ENCODE measurements at regions not wholly inside any gene's neighbourhood (a gene's known extent, or its start where the extent isn't known, plus 50 kb on each side); places are given as distances from the start of the nearest gene placed in this dataset.

DNA sequence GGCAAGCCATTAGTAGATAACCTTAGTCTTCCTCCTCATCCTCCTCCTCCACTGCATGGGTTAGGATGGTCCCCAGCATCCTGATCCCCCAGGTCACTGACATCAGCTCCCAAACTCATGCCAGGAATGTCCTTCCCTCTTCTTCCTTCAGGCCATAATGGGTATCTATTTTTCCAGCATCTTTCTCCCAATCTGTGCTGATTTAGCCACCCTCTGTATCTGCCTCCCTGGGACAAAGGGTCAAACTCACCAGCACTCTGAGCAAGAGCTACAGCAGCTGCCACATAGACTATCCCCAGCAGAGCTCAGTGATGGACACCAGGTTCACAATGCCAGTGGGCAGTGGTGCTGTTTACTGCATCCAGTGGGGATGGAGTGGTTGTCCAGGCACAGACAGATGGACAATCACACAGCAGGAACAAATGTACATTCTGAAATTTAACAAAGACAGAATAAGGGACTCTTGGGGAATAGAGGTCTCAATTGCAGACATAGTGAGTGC is 115.2 kb upstream of the TOP3B start:
- Histone ChIP-seq H2BK5ac (ENCODE audit: low read depth, low read length, poor library complexity) (no peak overlapping the region), H3K14ac (ENCODE audit: low read length) (no peak overlapping the region), H2AK5ac (ENCODE audit: low read length) (no peak overlapping the region), H3K23ac (ENCODE audit: low read length) (no peak overlapping the region), H2BK12ac (ENCODE audit: low read length) (no peak overlapping the region), H3K18ac (ENCODE audit: low read length) (no peak overlapping the region), H3K79me2 (ENCODE audit: control insufficient read depth, insufficient read depth, low read length, poor library complexity) (no peaks in the 10 kb centered on the region), H3K27ac (ENCODE audit: low read depth, low read length) (no peak overlapping the region), H4K91ac (ENCODE audit: low read depth, low read length) (no peak overlapping the region), H4K12ac (ENCODE audit: low read depth, low read length) (no peak overlapping the region), H3K79me1 (ENCODE audit: low read length) (no peaks in the 10 kb centered on the region), H3K36me3 (ENCODE audit: control insufficient read depth in 1 of 2, insufficient read depth in 2 of 2, low read length in 2 of 2) (no peaks in the 10 kb centered on the region), H2BK120ac (ENCODE audit: insufficient read depth, low read length, poor library complexity) (no peak overlapping the region), H3K4me1 (ENCODE audit: control insufficient read depth in 1 of 2, insufficient read depth in 2 of 2, low read length in 2 of 2) (no peaks in the 10 kb centered on the region), H3K9me3 (ENCODE audit: insufficient read depth, low read depth, low read length) (peaks cover 4% of the 10 kb centered on the region), H3K4ac (ENCODE audit: low read depth, low read length) (no peak overlapping the region), H3K27me3 (ENCODE audit: insufficient read depth, low read length) (peaks cover 4% of the 10 kb centered on the region), H3K4me3 (ENCODE audit: low read depth, low read length) (no peak overlapping the region), H3K9ac (ENCODE audit: low read length) (no peak overlapping the region), H2AFZ (ENCODE audit: insufficient read depth, low read length, poor library complexity) (no peak overlapping the region), H4K8ac (ENCODE audit: low read depth, low read length) (no peak overlapping the region), H3K4me2 (ENCODE audit: low read length) (no peak overlapping the region)
- DNase-seq = no peak

DNA sequence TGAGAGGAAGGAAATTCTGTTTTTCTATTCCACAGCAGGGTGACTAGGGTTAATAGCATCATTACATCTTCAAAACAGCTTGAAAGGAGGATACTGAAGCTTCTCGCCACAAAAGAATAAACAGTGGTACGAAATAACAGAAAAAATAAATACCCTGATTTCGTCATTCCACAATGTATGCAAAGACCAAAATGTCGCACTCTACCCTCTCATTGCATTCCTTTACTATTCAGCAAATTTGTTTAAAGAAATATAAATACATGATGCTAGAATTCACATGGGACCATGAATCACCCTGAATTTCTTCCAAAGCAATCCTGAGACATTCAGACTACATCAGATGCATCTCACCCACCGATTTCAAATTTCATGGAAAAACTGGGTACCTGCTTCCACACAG is 112.3 kb upstream of the TOP3B start:
- H2AK5ac ChIP-seq (ENCODE audit: low read length) = no peak overlapping the region
- no peak overlapping the region for H4K12ac ChIP-seq (ENCODE audit: low read depth, low read length)
- H2BK5ac ChIP-seq (ENCODE audit: low read depth, low read length, poor library complexity) = no peak overlapping the region
- H3K27ac ChIP-seq (ENCODE audit: low read depth, low read length) = no peak overlapping the region
- H3K79me1 ChIP-seq (ENCODE audit: low read length) = no peaks in the 10 kb centered on the region
- peaks cover 4% of the 10 kb centered on the region for H3K27me3 ChIP-seq (ENCODE audit: insufficient read depth, low read length)
- no peak for DNase-seq
- H3K18ac ChIP-seq (ENCODE audit: low read length) = no peak overlapping the region
- no peaks in the 10 kb centered on the region for H3K36me3 ChIP-seq (ENCODE audit: control insufficient read depth in 1 of 2, insufficient read depth in 2 of 2, low read length in 2 of 2)
- no peak overlapping the region for H3K9ac ChIP-seq (ENCODE audit: low read length)
- H3K14ac ChIP-seq (ENCODE audit: low read length) = no peak overlapping the region
- H2AFZ ChIP-seq (ENCODE audit: insufficient read depth, low read length, poor library complexity) = no peak overlapping the region
- peaks cover 4% of the 10 kb centered on the region for H3K9me3 ChIP-seq (ENCODE audit: insufficient read depth, low read depth, low read length)
- H2BK120ac ChIP-seq (ENCODE audit: insufficient read depth, low read length, poor library complexity) = no peak overlapping the region
- no peak overlapping the region for H3K4ac ChIP-seq (ENCODE audit: low read depth, low read length)
- no CpG with 5 or more reads among the region's 5 CpGs for WGBS (ENCODE audit: extremely low coverage, insufficient coverage, insufficient read length)
- H4K91ac ChIP-seq (ENCODE audit: low read depth, low read length) = no peak overlapping the region
- H3K79me2 ChIP-seq (ENCODE audit: control insufficient read depth, insufficient read depth, low read length, poor library complexity) = no peaks in the 10 kb centered on the region
- H4K8ac ChIP-seq (ENCODE audit: low read depth, low read length) = no peak overlapping the region
- H3K4me2 ChIP-seq (ENCODE audit: low read length) = no peak overlapping the region
- H3K4me1 ChIP-seq (ENCODE audit: control insufficient read depth in 1 of 2, insufficient read depth in 2 of 2, low read length in 2 of 2) = no peaks in the 10 kb centered on the region
- no peak overlapping the region for H2BK12ac ChIP-seq (ENCODE audit: low read length)
- no peak overlapping the region for H3K4me3 ChIP-seq (ENCODE audit: low read depth, low read length)
- no peak overlapping the region for H3K23ac ChIP-seq (ENCODE audit: low read length)

DNA sequence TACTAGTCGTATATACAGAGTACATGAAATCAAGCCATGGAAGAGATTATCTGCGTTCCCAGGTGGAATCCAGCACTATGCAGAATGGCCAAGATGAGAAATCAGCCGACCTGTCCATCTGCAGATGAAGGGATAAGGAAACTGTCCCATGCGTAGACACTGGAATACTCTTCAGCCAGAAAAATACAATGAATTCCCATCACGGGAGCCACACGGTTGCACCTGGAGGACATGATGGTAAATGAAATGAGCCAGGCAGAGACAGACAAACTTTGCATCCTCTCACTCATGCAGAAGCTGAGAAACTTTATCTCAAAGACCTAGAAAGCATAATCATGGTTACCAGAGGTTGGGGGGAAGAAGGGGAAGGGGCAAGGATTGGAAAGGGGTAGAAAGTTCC is 111.9 kb upstream of the TOP3B start:
- H3K23ac ChIP-seq (ENCODE audit: low read length) = no peak overlapping the region

DNA sequence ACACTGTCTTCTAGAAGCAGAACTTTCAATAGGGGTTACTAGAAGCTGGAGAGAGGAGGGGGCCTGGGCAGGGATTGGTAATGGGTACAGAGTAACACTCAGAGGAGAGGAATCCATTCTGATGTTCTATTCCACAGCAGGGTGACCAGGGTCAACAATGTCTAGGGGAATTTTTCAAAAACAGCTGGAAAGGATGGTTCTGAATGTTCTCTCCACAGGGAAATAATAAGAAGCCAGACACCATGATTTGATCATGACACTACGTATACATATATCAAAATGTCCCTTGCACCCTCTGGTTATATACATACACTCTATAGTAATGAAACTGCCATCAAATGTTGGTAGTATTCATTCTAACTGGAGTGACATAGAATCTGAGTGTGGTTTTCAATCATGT is 111.2 kb upstream of the TOP3B start:
- Histone ChIP-seq H4K8ac (ENCODE audit: low read depth, low read length) (no peak overlapping the region), H2AFZ (ENCODE audit: insufficient read depth, low read length, poor library complexity) (no peak overlapping the region), H2BK12ac (ENCODE audit: low read length) (no peak overlapping the region), H3K27me3 (ENCODE audit: insufficient read depth, low read length) (peaks cover 4% of the 10 kb centered on the region), H3K4me1 (ENCODE audit: control insufficient read depth in 1 of 2, insufficient read depth in 2 of 2, low read length in 2 of 2) (no peaks in the 10 kb centered on the region), H3K79me2 (ENCODE audit: control insufficient read depth, insufficient read depth, low read length, poor library complexity) (no peaks in the 10 kb centered on the region), H4K12ac (ENCODE audit: low read depth, low read length) (no peak overlapping the region), H2BK5ac (ENCODE audit: low read depth, low read length, poor library complexity) (no peak overlapping the region), H3K4me2 (ENCODE audit: low read length) (no peak overlapping the region), H4K91ac (ENCODE audit: low read depth, low read length) (no peak overlapping the region), H3K4me3 (ENCODE audit: low read depth, low read length) (no peak overlapping the region), H3K18ac (ENCODE audit: low read length) (no peak overlapping the region), H2BK120ac (ENCODE audit: insufficient read depth, low read length, poor library complexity) (no peak overlapping the region), H3K27ac (ENCODE audit: low read depth, low read length) (no peak overlapping the region), H3K79me1 (ENCODE audit: low read length) (no peaks in the 10 kb centered on the region), H3K9ac (ENCODE audit: low read length) (no peak overlapping the region), H2AK5ac (ENCODE audit: low read length) (no peak overlapping the region), H3K9me3 (ENCODE audit: insufficient read depth, low read depth, low read length) (peaks cover 2% of the 10 kb centered on the region), H3K14ac (ENCODE audit: low read length) (no peak overlapping the region), H3K23ac (ENCODE audit: low read length) (no peak overlapping the region), H3K4ac (ENCODE audit: low read depth, low read length) (no peak overlapping the region), H3K36me3 (ENCODE audit: control insufficient read depth in 1 of 2, insufficient read depth in 2 of 2, low read length in 2 of 2) (no peaks in the 10 kb centered on the region)
- WGBS (ENCODE audit: extremely low coverage, insufficient coverage, insufficient read length) = no CpG with 5 or more reads among the region's 1 CpG
- DNase-seq = no peak

More for the DNA sequence above, 111.9 kb upstream of the TOP3B start:
- H4K8ac ChIP-seq (ENCODE audit: low read depth, low read length) = no peak overlapping the region
- H2BK5ac ChIP-seq (ENCODE audit: low read depth, low read length, poor library complexity) = no peak overlapping the region
- no peaks in the 10 kb centered on the region for H3K79me1 ChIP-seq (ENCODE audit: low read length)
- no peak overlapping the region for H3K14ac ChIP-seq (ENCODE audit: low read length)
- H3K18ac ChIP-seq (ENCODE audit: low read length) = no peak overlapping the region
- no peak overlapping the region for H4K12ac ChIP-seq (ENCODE audit: low read depth, low read length)
- no peak overlapping the region for H3K4ac ChIP-seq (ENCODE audit: low read depth, low read length)
- WGBS (ENCODE audit: extremely low coverage, insufficient coverage, insufficient read length) = no CpG with 5 or more reads among the region's 6 CpGs
- H3K4me2 ChIP-seq (ENCODE audit: low read length) = no peak overlapping the region
- no peak overlapping the region for H4K91ac ChIP-seq (ENCODE audit: low read depth, low read length)
- no peak overlapping the region for H2AK5ac ChIP-seq (ENCODE audit: low read length)
- no peaks in the 10 kb centered on the region for H3K79me2 ChIP-seq (ENCODE audit: control insufficient read depth, insufficient read depth, low read length, poor library complexity)
- DNase-seq = no peak
- no peak overlapping the region for H3K4me3 ChIP-seq (ENCODE audit: low read depth, low read length)
- peaks cover 4% of the 10 kb centered on the region for H3K27me3 ChIP-seq (ENCODE audit: insufficient read depth, low read length)
- H3K9me3 ChIP-seq (ENCODE audit: insufficient read depth, low read depth, low read length) = peaks cover 4% of the 10 kb centered on the region
- no peak overlapping the region for H2BK12ac ChIP-seq (ENCODE audit: low read length)
- H3K36me3 ChIP-seq (ENCODE audit: control insufficient read depth in 1 of 2, insufficient read depth in 2 of 2, low read length in 2 of 2) = no peaks in the 10 kb centered on the region
- no peak overlapping the region for H2BK120ac ChIP-seq (ENCODE audit: insufficient read depth, low read length, poor library complexity)
- H3K4me1 ChIP-seq (ENCODE audit: control insufficient read depth in 1 of 2, insufficient read depth in 2 of 2, low read length in 2 of 2) = no peaks in the 10 kb centered on the region
- no peak overlapping the region for H3K27ac ChIP-seq (ENCODE audit: low read depth, low read length)
- no peak overlapping the region for H2AFZ ChIP-seq (ENCODE audit: insufficient read depth, low read length, poor library complexity)
- no peak overlapping the region for H3K9ac ChIP-seq (ENCODE audit: low read length)

Measured in trophoblast cell (in vitro differentiated cells and primary cell).